ENCODE measurements at regions not wholly inside any gene's neighbourhood (a gene's known extent, or its start where the extent isn't known, plus 50 kb on each side); places are given as distances from the start of the nearest gene placed in this dataset.

GRCh38 chr3:6142707-6143106, 718.2 kb upstream of the GRM7 start (continued):
- TF ChIP-seq CREB5 (CRISPR knock-in tag; IDR thresholded peaks at IDR 0.05; ENCODE audit: low read depth): no peak
- TF ChIP-seq PPARA (CRISPR knock-in tag; IDR thresholded peaks at IDR 0.05; ENCODE audit: borderline replicate concordance): no peak

GRCh38 chr3:6147883-6148282, 713.0 kb upstream of the GRM7 start:
- TF ChIP-seq CSRNP3 (CRISPR knock-in tag; IDR thresholded peaks at IDR 0.05) (no peak), ARNTL (CRISPR knock-in tag; IDR thresholded peaks at IDR 0.05; ENCODE audit: borderline replicate concordance, low read depth) (no peak), ZC3H10 (CRISPR knock-in tag; IDR thresholded peaks at IDR 0.05) (no peak), PPARA (CRISPR knock-in tag; IDR thresholded peaks at IDR 0.05; ENCODE audit: borderline replicate concordance) (no peak), CSDC2 (CRISPR knock-in tag; IDR thresholded peaks at IDR 0.05) (no peak), RARB (CRISPR knock-in tag; IDR thresholded peaks at IDR 0.05) (no peak), ZNF70 (CRISPR knock-in tag; IDR thresholded peaks at IDR 0.05) (no peak), POU6F1 (CRISPR knock-in tag; IDR thresholded peaks at IDR 0.05; ENCODE audit: borderline replicate concordance, low read depth) (no peak), TOX (CRISPR knock-in tag; IDR thresholded peaks at IDR 0.05; ENCODE audit: borderline replicate concordance) (no peak)
- ATAC-seq: no peak

- TF ChIP-seq ESRRG (CRISPR knock-in tag; IDR thresholded peaks at IDR 0.05) (no peak), TOX (CRISPR knock-in tag; IDR thresholded peaks at IDR 0.05; ENCODE audit: borderline replicate concordance) (no peak), RARB (CRISPR knock-in tag; IDR thresholded peaks at IDR 0.05) (no peak), PATZ1 (CRISPR knock-in tag; IDR thresholded peaks at IDR 0.05; ENCODE audit: borderline replicate concordance) (no peak), POU6F1 (CRISPR knock-in tag; IDR thresholded peaks at IDR 0.05; ENCODE audit: borderline replicate concordance, low read depth) (no peak), ISL1 (CRISPR knock-in tag; IDR thresholded peaks at IDR 0.05) (no peak)
- no peak for ATAC-seq
Measured at GRCh38 chr3:6155650-6156338, 705.1 kb upstream of the GRM7 start.

- ATAC-seq: no peak
Measured at GRCh38 chr3:6165951-6166350, 695.0 kb upstream of the GRM7 start.

More at GRCh38 chr3:6165951-6166350, 695.0 kb upstream of the GRM7 start:
- TF ChIP-seq ISL1 (CRISPR knock-in tag; IDR thresholded peaks at IDR 0.05): no peak
- no peak for TF ChIP-seq ESRRG (CRISPR knock-in tag; IDR thresholded peaks at IDR 0.05)
- TF ChIP-seq SNAI2 (CRISPR knock-in tag; IDR thresholded peaks at IDR 0.05): no peak
- no peak for TF ChIP-seq TSHZ2 (CRISPR knock-in tag; IDR thresholded peaks at IDR 0.05)
- TF ChIP-seq TOX (CRISPR knock-in tag; IDR thresholded peaks at IDR 0.05; ENCODE audit: borderline replicate concordance): no peak
- no peak for TF ChIP-seq TCF4 (CRISPR knock-in tag; IDR thresholded peaks at IDR 0.05; ENCODE audit: borderline replicate concordance)
- TF ChIP-seq CSRNP3 (CRISPR knock-in tag; IDR thresholded peaks at IDR 0.05): no peak
- no peak for TF ChIP-seq PATZ1 (CRISPR knock-in tag; IDR thresholded peaks at IDR 0.05; ENCODE audit: borderline replicate concordance)
- no peak for TF ChIP-seq PPARA (CRISPR knock-in tag; IDR thresholded peaks at IDR 0.05; ENCODE audit: borderline replicate concordance)
- TF ChIP-seq ZNF8 (CRISPR knock-in tag; IDR thresholded peaks at IDR 0.05): no peak
- no peak for TF ChIP-seq ZNF70 (CRISPR knock-in tag; IDR thresholded peaks at IDR 0.05)
